HG03139 (cell line): ENCODE measurements at regions not wholly inside any gene's neighbourhood (a gene's known extent, or its start where the extent isn't known, plus 50 kb on each side); places are given as distances from the start of the nearest gene placed in this dataset.

Experiments
- ATAC-seq: cut with Tn5 transposase; IDR thresholded peaks from one replicate; pipeline ENCODE4 v1.9.1; 2021; ENCODE audit not compliant: unreplicated experiment

DNA sequence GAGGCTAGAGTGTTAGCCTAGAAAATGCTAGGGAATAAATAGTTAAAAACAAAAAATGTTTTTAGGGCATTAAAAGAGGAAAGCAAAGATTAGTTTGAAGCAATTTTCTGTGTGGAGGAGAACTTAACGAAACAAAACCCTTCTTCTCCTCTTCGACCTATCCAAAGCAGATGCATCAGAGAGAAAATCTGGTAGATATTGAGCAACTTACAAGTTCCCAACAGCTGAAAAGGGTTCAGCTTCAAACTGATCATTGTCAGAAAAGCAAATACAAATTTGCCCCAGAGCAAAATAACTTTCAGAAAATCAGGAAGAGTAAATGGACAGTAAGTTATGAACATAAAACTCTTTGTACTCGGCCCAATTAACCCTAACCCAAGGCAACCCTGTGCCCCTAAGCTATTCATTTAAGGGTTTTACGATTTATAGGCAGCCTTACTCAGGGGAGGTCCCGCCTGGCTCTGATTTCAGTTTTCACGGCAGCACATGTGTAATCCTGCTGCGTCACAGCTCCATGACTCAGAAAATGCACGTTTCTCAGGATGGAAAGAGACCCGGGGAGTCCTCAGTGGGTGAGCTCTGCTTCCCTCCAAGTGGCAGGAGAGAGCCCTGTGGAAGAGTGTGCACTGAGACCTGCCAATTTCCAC, 405.7 kb upstream of the SALL1 start:
- no peak for ATAC-seq

DNA sequence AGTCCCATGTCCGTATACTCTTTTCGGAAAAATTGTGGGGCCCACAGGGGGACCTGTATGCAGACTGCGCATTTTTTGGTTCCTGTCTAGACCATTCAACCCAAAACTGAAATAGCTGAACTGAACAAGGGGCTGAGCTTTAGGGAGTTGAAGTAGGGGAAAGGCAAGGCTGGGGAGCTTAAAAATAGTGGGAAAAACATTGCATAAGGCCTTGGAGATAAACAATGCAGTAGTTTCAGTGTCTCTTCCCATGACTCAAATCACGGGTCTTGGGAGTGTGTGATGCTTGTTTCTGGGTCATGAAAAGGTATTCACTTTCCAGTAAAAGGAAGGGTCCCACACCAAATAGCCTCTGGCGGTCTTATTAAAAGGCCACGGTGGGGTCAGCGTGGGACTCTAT, 402.8 kb upstream of the SALL1 start:
- no peak for ATAC-seq

- no peak for ATAC-seq
Observed at GRCh38 chr16:51553314-51553713, 402.2 kb upstream of the SALL1 start.

GRCh38 chr16:51550800-51551347, 399.8 kb upstream of the SALL1 start:
- no peak for ATAC-seq

DNA sequence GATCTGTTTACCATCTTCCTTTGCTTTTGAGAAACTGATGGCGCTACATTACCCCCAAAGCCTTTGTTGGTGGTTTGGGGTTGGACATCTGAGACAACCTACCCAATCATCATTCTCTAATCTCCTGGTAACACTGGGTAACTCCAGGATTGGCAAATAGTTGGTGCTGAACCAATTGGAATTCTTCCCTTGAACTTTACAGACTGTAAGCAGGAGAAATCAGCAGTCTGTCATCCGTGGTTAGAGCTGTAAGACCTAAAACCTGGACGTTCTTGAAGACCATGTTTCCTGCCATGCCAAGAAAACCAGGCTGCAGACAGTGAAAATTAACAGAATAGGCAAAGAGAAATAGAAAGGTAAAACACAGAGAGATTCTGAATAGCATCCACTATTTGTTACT, 398.8 kb upstream of the SALL1 start:
- ATAC-seq: no peak

GRCh38 chr16:51545951-51546350, 394.9 kb upstream of the SALL1 start:
- no peak for ATAC-seq

DNA sequence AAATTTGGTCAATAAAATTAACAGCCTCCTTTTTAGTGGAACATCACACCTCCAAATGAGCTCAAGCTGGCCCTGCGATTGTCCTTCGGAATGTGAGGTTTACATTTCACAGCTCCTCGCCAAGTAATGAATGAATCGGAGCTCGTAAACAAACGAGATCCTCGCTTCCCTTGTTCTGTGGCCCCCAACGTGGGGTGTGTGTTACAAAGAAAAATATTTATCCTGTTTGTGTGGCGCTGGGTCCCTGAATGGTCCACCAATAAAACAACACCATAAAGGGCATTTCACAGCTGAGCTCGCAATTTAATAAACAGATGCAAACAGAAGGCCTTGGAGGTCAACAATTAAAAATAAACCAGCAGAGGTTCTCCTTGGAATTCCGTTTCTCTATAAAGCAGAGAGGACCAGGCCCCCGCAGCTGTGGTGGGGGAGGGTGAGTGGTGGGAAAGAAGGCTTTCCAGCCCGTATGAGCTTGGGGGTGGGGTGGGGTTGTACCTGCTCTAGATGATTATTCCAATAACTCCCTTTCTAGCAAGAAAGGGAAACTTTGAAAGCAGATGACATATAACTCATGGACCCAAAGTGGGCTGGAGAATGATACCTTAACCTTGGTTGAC, 393.9 kb upstream of the SALL1 start:
- ATAC-seq: no peak

DNA sequence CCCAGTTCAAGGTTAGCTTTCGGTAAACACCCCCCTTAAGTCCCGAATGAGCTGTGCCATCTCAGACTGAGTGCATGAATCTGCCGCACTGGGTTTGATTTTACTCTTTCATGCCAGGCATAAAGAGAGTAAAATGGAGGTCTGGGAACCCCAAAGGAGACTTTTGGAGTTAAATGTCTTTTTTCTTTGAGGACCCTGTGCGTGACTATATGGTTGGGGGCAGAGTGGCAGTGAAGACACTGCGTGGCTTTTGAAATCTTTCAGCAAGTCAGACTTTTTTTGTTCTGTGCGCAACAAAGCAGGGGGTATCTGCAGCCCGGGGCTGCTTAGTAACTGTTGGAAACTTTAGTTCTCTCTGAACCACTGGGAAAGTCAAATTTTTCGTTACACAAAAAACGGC, 392.9 kb upstream of the SALL1 start:
- ATAC-seq: no peak

DNA sequence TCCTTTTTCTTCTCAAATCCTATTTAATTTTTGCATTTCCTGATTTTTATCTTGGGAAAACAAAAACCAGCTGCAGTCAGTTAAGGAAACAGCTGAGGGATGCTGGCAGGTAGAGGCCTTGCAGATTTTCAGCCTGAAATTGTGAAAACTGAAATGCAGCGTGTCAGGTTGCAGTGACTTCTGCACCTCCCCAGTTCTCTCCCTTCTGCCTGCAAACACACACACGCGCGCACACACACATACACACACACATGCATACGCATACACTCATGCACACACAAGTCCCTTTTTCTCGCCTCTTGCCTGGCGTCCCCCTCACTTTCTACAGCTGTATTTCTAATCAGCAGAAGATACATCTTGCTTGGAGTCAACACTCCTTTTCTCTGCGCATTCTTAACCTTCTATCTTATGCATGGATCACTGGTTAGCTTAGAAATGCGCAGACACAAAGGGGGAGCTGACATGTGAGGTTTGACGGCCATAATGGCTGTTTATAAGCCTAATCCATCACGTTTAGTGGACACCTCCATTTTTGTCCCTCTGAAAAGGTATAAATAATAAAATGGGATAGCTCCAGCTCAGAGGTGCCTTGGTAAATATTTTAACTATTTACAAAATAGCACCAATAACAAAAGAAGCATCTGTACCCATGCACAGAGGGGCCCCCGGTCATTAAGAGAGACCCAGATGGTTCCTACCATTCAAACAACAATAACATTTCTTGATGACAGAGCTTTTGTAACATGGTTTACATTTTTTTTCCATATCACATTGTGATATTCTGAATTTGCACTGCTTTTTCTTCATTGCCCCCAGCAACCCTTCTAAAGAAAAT, 392.1 kb upstream of the SALL1 start:
- ATAC-seq: no peak

DNA sequence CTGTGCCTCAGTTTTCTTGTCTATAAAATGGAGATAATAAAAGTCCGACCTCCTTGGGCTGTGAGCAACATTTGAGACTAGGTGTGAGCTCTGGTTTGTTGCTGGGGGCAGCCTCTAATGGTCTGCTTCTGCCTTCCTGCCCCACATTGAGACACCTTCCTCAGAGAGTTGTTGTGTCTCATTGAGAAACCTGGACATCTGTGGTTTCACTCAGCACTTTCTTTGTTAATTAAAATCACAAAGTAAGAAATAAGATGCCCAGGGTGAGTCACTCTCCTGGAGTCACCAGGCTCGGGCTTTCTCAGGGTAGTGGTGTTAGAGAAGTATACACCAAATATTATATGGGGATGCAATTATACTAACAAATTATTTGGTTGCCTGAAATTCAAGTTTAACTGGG, 389.2 kb upstream of the SALL1 start:
- ATAC-seq: no peak

DNA sequence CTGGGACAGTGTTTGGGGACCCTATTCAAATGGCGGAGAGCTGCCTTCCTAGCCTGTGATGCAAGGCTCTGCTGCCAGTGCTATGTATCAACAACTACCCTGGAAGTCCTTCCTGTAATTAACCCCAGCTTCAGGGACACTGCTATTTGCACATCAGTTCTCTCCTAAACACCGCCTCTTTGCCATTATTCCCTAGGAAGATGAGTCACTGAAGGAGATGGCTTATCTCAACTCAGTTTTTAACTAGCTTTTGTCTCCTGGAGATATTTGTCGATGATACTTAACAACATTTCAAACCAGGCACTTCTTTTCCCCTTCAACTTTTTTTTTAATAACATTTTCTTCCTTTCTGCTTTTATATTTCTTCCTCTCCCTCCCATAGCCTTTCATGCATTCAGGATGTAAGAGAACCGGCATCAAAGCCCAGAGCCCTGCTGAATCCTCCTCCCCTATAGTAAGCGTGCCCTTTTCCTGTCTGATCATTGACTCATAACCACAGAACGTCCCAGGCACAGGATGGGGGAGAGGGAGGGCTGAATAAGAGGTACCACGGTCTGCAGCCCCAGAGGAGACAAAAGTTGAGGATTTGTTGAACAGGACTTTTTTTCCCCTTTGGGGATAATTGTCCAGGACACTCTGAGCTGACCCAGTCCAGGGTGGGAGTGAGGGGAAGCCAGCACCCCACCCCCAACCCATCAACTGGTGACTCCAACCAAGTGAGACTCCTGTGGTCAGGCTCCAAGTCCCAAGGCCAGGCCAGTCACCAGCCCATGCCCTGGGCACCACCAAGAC, 387.8 kb upstream of the SALL1 start:
- no peak for ATAC-seq

DNA sequence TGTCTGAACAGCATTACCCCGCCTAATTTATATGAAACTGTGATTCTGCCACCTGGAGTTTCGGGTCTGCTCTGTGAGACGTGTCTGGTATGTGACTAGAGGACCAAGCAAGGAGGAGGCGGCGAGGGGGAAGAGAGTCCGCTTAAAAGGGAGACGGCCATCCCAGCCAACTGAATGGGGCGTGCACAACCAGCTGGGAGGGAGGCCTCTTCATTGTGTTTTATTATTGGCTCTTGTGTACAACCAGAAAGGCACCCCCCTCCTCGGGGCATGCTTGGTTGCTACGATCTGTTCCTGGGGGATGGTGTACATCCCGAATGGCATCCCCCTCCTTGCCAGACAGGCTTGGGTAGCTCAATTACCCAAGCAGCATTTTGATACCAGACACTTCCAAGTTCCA, 384.5 kb upstream of the SALL1 start:
- ATAC-seq: no peak

DNA sequence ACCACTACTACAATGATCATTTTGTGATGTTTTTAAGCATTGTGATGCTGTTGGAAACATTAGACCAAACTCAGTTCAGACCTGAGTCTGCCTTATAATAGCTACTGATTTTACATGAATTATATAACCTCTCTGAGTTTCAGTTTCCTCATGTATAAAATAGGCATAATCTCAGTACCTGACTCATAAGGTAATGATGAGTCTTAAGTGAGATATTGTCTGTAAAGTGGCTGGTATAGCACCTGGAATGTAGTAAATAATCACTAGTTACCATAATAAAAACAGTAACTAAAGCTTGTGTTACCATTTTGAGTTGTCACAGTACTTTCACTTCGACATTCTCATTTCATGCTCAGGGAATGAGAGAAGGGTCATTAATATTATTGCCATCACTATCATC, 381.5 kb upstream of the SALL1 start:
- no peak for ATAC-seq

DNA sequence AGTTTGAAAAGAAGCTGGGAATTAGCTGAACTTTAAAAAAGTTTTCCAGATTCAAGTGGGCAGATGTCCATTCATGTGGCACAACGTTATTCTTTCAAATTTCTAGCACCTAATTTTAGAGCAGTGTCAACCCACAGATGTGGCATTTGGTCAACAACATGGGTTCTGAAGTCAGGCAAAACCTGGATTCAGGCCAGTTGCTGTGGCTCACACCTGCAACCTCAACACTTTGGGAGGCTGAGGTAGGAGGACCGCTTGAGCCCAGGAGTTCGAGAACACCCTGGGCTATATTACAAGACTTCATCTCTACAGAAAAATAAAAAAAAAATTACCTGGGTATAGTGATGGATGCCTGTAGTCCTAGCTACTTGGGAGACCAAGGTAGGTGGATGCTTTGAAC, 380.2 kb upstream of the SALL1 start:
- ATAC-seq: no peak

GRCh38 chr16:51527349-51527748, 376.3 kb upstream of the SALL1 start:
- ATAC-seq: no peak

GRCh38 chr16:51526621-51527020, 375.6 kb upstream of the SALL1 start:
- no peak for ATAC-seq

DNA sequence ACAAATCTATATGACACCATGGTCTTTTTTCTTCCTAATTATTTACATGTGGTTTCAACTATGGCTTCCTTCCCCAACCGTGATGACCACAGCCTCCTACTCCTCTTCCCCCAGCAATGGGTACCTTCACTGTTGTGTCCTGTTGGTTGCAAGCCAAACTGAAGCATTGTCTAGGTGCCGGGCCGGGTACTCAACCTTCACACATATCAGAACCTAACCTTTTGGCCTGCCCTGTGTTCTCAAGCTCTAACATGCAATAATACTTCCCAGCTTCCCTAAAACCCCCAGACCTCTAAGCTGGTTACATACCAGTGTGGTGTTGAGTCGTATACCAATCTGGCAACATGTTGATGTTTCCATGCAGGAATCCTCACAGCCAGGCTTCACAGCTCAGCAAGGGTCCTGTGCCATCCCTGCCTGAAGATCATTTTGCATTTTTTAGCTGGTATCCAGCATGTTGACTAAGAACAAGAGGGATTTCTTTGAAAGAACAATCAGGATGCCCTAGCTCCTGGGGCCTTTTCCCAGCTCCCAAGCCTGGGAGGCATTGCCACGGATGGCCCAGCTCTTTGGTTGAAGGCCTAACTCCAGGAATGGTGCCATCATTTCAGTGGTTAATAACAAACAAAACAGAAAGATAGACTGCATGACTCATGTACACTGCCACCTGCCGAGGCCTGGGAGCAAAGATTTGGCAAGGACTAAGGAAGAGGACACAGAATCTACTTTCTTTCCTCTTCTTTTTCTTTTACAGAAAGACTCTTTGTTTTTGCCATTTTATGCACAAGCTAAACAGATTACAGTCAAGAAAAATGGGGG, 373.7 kb upstream of the SALL1 start:
- no peak for ATAC-seq

- ATAC-seq: no peak
Observed at GRCh38 chr16:51524070-51524469, 373.0 kb upstream of the SALL1 start.

DNA sequence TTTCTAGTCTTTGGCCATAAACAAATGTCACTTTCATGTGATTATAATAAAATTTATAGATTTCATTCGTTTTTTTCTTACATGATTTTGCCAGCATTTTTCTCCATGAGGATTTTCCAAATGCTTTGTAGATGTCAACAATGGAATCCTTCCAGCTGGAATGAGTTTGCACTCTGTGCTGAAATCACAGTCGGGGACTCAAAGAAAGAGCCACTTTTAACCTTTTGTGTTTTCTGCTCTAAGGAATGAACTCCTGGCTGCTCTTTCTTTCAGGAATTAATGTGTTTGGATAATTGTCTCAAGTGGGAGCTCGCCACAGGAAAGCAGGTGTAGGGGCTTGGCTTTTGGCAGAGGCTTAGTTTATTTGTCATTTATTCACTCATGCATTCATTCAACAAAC, 372.3 kb upstream of the SALL1 start:
- no peak for ATAC-seq

- no peak for ATAC-seq
Observed at GRCh38 chr16:51522902-51523301, 371.8 kb upstream of the SALL1 start.
